GM19035 (cell line): ENCODE measurements at regions not wholly inside any gene's neighbourhood (a gene's known extent, or its start where the extent isn't known, plus 50 kb on each side); places are given as distances from the start of the nearest gene placed in this dataset.
"Not testable (repeated sequence)": the region's sequence is repeated elsewhere in the genome, so short reads cannot be mapped to it uniquely, and the experiment has no call there.

Experiments used
- ATAC-seq: cut with Tn5 transposase; IDR thresholded peaks from one replicate; pipeline ENCODE4 v1.9.1; 2021; ENCODE audit not compliant: unreplicated experiment

GRCh38 chr12:45490232-45490881 is 239.1 kb upstream of the ARID2 start:
- no peak for ATAC-seq

GRCh38 chr12:45494279-45494678 is 235.2 kb upstream of the ARID2 start:
- ATAC-seq, result no peak

- ATAC-seq, result no peak
Measured at GRCh38 chr12:45498645-45499044, 230.9 kb upstream of the ARID2 start.

DNA sequence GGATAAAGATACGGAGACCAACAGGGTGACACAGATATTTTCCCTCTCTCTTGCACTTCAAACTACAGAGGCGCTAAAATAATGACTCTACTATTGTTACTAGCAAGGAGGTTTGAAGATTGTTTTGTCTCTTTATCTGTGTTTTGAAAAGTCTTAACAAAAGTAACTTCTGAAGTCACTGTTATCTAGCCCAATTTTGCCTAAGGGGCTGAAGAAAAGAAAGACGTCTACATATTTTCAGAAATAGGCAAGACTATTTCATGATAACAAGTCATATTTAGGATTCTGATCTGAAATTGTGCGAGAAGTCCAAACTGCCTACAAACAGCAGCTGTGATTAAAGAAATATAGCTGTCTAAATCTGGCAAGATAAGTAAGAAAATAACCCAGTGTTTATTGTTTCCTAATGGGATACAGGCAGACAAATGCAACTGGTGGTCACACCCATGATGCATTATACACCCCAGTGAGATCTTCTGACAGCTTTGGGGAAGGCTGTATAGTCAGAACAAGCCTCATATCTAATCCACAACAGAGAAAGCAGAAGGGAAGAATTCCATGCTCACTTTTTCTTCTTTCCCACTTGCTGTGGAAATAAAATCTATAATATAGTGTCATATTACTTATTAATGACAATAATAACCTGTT is 226.9 kb upstream of the ARID2 start:
- ATAC-seq, result no peak

DNA sequence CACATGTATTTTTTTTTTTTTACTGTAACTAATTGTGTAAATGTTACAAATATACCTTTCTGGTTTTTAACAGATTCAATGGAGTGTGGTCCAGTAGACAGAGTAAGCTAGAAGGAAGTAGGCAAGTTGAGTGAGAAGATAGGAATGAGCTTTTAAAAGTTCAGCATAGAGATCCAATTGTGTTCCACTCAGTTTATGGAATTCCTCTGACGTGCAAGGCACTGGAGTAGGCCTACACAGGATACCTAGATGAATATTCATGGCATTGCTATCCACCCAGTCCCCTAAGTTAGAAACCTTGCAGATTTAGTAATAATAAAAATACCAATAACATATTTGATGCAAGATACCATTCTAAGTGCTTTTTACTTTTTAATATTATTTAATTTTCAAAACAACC is 225.6 kb upstream of the ARID2 start:
- ATAC-seq, result no peak

DNA sequence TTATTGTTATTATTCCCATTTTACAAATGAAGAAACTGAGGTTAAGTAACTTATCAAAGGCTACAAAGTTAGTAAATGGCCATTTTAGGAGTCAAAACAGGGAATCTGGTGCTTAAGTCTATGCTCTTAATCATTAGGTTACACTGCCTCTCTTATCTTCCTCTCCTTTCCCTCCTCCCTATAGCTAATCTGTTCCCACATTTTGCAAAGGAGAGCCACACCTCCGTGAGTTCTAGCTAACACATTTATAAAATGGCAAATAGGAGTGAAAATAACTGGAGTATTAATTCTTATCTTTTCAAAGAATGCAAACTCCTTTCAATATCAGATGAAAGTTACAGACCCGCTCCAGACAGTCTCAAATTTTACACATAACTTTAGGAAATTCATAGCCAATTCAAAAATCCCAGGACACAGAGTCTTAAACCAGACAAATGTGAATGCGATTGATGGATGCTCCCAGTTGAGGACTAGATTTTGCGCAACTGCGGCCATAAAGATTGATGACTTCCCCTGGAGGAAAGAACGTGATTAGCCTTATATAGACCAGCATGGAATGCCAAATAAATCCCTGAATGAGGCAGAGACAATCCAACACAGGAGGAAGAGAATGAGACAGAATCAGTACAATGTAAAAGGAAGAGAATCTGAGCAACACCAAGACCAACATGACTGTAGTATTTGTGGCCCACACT is 225.0 kb upstream of the ARID2 start:
- ATAC-seq, result no peak

GRCh38 chr12:45509187-45509586 is 220.3 kb upstream of the ARID2 start:
- ATAC-seq, result no peak

- ATAC-seq, result no peak
Measured at GRCh38 chr12:45509621-45510020, 219.9 kb upstream of the ARID2 start.

DNA sequence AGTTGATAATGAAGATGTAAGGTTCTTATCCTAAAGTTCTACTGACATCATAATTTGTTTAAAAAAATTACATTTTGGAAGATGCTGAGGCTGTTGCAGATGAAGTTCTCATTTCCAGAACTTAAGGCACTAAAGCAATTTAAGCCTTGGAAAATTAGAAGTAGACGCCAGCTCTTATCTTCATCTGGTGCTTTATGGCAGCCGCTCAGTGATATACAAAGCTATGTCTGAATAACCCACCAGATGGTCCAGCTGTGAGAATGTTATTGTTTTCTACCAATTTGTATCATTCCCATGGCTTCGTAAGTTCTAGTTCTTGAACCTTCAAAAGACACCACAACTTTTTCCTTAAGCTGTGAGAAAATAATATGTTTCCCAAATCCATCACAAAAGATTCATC is 212.1 kb upstream of the ARID2 start:
- no peak for ATAC-seq

DNA sequence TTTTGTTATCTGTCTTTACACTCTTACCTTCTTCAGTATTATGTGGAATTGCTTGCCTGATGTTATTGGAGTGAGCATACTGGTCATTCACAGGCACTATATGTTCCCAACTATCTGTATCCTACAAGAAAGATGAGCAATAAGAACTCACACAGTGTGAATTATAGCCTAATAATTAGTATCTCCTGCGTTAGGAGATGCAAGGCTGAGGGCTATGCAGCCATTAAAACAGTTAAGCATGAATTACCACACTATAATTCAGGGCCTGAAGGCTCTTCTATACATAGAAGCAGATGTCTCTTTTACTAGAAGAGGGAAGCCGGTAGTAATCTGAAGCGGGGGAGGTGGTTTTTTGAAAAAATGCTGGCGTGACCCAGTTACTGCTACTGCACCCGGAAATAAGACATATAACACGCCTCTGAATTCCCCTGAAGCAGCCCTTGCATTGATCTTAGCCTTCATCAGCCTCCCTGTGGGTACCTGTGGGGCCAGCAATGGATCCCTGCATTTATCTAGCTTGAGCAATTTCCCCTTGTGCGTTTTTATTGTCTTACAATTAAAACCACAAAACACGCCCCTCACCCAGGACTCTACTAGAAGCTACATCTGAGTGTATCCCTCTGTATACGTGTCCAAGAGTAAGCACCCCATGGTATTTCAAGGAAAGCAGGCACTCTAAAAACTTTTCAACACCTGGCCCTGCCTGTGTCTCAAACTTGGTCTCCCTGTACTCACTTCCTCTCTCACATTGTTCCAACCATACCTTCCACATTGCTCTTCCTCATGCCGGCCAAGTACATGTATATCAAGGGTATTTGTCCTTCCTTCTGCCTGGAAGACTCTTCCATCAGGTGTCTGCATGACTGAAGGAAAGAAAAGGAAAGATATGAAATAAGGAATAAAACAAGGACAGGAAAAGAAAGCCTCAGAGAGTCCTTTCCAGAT is 210.9 kb upstream of the ARID2 start:
- ATAC-seq, result no peak

DNA sequence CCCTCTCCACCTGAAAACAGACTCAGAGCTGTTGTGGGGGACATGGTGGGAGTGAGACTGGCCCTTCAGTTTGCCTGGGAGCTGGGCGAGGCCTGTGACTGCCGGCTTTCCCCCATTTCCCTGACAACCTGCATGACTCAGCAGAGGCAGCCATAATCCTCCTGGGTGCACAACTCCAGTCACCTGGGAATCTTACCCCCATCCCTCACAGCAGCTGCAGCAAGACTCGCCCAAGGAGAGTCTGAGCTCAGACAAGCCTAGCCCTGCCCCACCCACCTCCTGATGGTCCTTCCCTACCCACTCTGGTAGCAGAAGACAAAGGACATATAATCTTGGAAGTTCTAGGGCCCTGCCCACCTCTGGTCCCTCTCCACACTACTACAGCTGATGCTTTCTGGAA is 207.3 kb upstream of the ARID2 start:
- ATAC-seq, result no peak

GRCh38 chr12:45526823-45527222 is 202.7 kb upstream of the ARID2 start:
- not testable (repeated sequence) for ATAC-seq

DNA sequence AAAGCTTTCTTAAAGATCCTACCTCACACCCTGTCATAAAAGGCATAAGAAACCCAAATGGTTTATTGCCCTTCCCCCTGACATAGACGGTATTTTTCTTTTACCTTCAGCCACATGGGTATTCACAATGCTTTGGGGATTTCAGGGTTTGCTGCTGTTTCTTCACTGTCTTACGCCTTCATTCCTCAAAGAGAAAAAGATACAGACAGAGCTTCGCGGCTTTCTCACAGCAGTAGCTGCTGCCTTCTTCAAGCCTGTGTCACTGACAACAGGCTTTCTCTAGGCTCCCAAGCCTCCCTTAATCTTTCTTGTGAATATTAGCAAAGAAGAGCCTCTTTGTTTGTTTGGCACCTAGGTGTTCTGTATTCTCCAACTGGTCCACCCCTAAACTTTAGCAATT is 197.4 kb upstream of the ARID2 start:
- no peak for ATAC-seq

DNA sequence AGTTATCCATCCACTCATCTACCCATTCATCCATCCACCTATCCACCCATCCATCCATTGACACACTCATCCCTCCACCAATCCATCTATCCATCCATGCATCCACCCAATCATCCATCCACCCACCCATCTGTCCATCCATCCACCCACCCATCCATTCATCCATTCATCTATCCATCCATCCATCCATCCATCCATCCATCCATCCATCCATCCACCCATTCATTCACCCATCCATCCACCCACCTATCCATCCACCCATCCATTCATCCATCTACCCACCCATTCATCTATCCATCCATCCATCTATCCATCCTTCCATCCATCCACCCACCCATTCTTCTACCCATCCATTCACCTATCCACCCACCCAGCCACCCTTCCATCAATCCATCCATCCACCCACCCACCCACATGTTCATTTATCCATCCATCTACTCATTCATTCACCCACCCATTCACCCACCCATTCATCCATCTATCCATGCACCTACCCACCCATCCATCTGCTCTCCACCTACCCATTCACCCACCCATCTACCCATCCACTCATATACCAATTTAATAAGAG is 193.8 kb upstream of the ARID2 start:
- no peak for ATAC-seq

DNA sequence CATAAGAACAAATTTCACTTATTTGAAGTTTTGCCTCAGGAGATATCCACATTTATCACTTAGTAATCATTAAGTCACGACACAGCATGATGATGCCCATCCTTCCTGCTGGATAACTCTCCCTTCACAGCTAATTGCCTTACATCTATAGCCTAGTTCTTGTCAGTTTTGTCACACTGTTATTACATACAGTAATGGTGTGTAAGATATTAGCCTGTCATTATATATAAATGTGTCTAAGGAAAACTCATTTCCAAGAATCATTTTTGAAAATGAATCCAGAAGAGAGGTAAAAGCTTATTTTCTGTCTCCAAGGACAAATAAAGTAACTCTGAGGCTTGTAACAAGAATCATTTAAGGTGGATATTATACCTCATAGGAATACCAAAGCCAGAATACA is 193.2 kb upstream of the ARID2 start:
- ATAC-seq, result no peak

DNA sequence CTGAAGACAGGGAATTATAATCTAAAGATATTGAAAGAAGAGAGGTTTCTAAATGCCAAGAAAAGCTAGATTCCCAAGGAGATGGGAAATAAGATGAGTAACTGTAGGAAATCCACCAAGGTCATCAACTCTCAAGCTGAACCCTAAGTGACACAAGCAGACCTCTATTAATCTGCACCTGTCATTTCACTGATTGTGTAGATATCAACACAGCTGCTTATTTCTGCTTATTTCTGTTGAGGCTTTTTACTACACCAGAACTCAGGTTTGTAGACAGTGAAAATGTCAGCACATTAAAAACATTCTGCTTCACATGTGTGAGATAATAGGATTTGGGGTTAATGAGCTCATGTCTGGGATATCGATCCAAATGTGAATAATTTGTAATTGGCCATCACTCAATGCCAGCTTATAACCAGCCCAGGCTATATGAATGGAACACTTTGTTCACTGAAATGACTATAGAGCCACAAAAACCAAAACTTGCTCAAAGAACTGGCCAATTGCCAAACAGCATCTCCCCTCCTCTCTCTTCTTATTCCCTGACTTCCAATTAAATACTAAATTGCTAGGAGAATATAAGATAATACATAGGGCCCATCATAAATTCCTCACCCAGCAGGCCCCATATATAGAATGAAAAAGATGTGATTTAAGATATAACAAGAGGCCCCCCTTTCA is 188.7 kb upstream of the ARID2 start:
- ATAC-seq, result no peak

- ATAC-seq, result peak; percentile 97
Measured at GRCh38 chr12:45543887-45544286, 185.6 kb upstream of the ARID2 start.

DNA sequence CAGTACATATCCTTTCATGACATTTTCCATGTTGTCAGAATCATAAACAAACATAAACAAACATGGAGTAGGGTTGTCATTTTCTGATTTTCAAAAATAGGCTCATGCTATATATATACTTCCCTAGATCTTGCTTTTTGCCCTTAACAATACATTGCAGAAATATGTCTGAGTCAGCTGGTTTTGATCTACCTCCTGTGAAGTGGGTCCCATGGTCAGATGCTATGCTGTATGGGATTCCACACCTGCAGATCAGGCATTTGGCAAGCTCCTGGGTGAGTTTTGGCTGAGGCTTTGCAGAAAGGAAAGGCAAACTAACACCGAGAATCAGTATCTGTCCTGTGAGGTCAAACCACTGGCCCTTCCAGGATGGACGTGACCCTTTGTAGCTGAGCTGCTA is 183.0 kb upstream of the ARID2 start:
- ATAC-seq, result no peak

GRCh38 chr12:45547132-45547531 is 182.4 kb upstream of the ARID2 start:
- ATAC-seq, result no peak

DNA sequence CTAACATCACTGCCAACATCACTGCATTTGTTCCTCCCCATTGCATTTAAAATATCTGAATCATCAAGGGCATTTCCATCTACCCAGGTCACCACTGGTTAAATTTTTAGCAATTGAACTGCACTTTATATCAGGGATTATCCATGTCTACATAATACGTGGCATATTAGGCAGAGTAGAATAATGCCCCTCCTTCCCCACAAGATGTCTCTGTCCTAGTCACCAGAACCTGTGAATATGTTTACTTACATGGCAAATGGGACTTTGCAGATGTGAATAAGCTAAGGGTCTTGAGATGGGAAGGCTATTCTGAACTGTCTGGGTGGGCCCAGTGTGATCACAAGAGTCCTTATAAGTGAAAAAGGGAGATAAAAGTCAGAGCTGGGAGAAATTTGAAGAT is 181.7 kb upstream of the ARID2 start:
- no peak for ATAC-seq
